ENCODE measurements at regions not wholly inside any gene's neighbourhood (a gene's known extent, or its start where the extent isn't known, plus 50 kb on each side); places are given as distances from the start of the nearest gene placed in this dataset.

DNA sequence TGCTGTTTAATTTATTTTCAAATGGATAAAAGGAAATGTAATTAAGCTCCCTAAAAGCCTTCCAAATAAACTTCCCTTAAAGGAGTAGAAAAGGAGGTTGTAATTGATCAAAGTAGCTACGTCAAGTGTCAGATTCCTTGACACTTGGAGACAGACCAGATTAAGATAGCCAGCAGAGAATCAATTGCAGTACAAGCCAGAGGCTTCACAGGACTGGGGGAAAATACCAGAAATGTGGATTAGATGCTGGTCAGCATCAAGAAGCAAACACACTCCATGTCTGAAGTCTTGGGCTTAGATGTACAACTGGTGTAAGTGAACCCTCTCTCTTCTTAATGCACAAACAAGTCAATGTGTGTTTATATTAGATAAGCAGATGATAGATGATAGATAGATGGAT, 184.9 kb upstream of the TAS2R1 start:
- TF ChIP-seq SUZ12 (IDR thresholded peaks at IDR 0.05) (no peak), SP1 (IDR thresholded peaks at IDR 0.05) (no peak), FOXM1 (IDR thresholded peaks at IDR 0.05; ENCODE audit: borderline replicate concordance) (no peak), FOXA1 (IDR thresholded peaks at IDR 0.05) (no peak), NFRKB (IDR thresholded peaks at IDR 0.05) (no peak), PKNOX1 (IDR thresholded peaks at IDR 0.05) (no peak), ELF4 (IDR thresholded peaks at IDR 0.05) (no peak), CTBP1 (IDR thresholded peaks at IDR 0.05; ENCODE audit: borderline replicate concordance) (no peak), HDGF (IDR thresholded peaks at IDR 0.05; ENCODE audit: borderline replicate concordance) (no peak), LEF1 (IDR thresholded peaks at IDR 0.05; ENCODE audit: borderline replicate concordance) (no peak), FOXK2 (IDR thresholded peaks at IDR 0.05) (no peak), L3MBTL2 (conservative IDR thresholded peaks at IDR 0.05) (no peak), BHLHE40 (IDR thresholded peaks at IDR 0.05; ENCODE audit: borderline replicate concordance) (no peak)
